ENCODE measurements at regions not wholly inside any gene's neighbourhood (a gene's known extent, or its start where the extent isn't known, plus 50 kb on each side); places are given as distances from the start of the nearest gene placed in this dataset.

DNA sequence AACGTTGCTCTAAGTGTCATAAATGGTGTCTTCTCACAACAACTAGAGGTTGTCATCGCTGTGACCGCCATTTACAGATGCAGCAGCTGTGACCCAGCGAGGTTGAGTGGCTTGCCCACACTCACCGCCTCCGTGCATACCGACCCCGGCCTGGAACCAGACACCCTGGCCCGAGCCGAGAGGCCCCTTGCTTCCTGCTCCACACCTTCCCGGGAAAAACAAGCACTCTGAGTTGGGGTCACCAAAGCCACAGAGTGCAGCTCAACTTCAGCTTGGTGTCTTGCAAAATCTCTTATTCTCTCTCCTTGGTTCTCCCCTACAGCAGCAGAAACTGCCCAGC, 115.7 kb upstream of the PPP2R2D start:
- no peaks in the 10 kb centered on the region for H3K36me3 ChIP-seq (ENCODE audit: low read depth, missing control alignments)
- intact Hi-C loops (cut with DNase I; ENCODE audit: low total_unique reads), result no loop called here
- H3K27ac ChIP-seq, result no peak overlapping the region
- H3K4me3 ChIP-seq, result no peak overlapping the region
- DNase-seq, result no peak
- 86 to 87% methylated on average over 11 of the region's 11 CpGs for WGBS, 2 donors
- no peaks in the 10 kb centered on the region for H3K27me3 ChIP-seq
- no peaks in the 10 kb centered on the region for H3K9me3 ChIP-seq
- TF ChIP-seq POLR2A (IDR thresholded peaks at IDR 0.05), result no peak
- TF ChIP-seq, protein P1, sequence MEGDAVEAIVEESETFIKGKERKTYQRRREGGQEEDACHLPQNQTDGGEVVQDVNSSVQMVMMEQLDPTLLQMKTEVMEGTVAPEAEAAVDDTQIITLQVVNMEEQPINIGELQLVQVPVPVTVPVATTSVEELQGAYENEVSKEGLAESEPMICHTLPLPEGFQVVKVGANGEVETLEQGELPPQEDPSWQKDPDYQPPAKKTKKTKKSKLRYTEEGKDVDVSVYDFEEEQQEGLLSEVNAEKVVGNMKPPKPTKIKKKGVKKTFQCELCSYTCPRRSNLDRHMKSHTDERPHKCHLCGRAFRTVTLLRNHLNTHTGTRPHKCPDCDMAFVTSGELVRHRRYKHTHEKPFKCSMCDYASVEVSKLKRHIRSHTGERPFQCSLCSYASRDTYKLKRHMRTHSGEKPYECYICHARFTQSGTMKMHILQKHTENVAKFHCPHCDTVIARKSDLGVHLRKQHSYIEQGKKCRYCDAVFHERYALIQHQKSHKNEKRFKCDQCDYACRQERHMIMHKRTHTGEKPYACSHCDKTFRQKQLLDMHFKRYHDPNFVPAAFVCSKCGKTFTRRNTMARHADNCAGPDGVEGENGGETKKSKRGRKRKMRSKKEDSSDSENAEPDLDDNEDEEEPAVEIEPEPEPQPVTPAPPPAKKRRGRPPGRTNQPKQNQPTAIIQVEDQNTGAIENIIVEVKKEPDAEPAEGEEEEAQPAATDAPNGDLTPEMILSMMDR (IDR thresholded peaks at IDR 0.05), result no peak
- H3K4me1 ChIP-seq, result no peaks in the 10 kb centered on the region

DNA sequence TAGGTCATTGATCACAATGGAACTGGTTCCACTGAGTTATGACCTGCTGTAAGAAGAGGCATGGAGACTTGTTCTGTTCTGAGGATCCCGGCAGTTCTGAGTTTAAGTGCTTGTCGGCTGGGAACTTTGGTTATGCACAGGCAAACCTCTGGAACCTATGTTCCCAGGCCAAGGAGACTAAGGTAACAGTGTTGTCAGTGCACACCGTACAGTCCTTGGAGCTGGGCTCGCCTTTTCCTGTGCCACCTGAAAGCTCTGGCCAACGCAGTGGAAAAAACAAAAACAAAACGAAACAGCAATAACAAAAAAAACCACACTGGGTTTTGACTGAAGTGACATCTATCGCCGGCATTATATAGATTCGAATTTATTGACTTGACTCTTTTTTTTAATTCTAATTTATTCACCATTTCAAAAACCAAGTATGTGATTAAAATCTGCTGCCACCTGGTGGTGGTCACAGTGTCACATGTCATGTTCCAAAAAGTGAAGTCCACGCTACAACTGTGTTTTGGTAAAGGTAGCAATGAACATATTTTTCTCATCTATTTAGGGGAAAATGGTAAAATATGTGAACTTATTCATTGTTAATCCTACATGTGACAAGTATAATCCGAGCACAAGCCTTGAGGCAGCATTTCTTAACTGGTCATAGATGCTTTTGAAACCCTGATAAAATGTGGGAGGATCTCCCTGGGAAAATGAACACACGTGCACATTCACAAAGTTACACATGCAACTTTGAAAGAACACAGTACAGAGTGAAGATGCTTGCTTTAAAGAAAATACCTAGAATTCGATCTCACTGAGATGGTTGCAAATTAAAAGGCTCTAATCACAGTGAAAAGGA, 113.8 kb upstream of the PPP2R2D start:
- intact Hi-C loops (cut with DNase I; ENCODE audit: low total_unique reads), result no loop called here
- peak; percentile 69 for DNase-seq
- WGBS, 2 donors, result 59 to 62% methylated on average over 13 of the region's 13 CpGs
- no peaks in the 10 kb centered on the region for H3K9me3 ChIP-seq
- no peaks in the 10 kb centered on the region for H3K27me3 ChIP-seq
- H3K4me1 ChIP-seq, result no peaks in the 10 kb centered on the region
- H3K36me3 ChIP-seq (ENCODE audit: low read depth, missing control alignments), result no peaks in the 10 kb centered on the region
- H3K4me3 ChIP-seq, result no peak overlapping the region
- no peak for TF ChIP-seq POLR2A (IDR thresholded peaks at IDR 0.05)
- TF ChIP-seq, protein P1 (IDR thresholded peaks at IDR 0.05), result peak; percentile 85 to 88 (median 86)
- H3K27ac ChIP-seq, result no peak overlapping the region

DNA sequence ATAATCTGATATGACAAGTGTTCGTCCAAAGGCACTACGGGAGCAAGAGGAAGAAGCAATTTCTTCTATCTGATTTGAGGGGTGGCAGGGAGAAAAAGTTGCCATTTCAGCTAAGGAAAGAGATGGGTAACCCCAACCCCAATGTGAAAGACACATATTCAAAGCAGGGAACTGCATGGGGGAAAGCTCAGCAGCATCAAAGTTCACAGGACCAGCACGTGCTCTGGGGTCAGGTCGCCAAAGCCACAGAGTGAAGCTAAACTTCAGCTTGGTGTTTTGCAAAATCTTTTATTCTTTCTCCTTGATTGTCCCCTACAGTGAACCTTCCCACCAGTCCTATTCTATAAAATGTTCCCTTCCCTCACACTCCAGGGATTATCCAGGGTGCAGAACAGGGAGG, 112.8 kb upstream of the PPP2R2D start:
- Histone ChIP-seq H3K27ac (no peak overlapping the region), H3K9me3 (no peaks in the 10 kb centered on the region), H3K4me3 (no peak overlapping the region), H3K27me3 (no peaks in the 10 kb centered on the region), H3K36me3 (ENCODE audit: low read depth, missing control alignments) (no peaks in the 10 kb centered on the region), H3K4me1 (no peaks in the 10 kb centered on the region)
- intact Hi-C loops (cut with DNase I; ENCODE audit: low total_unique reads), result no loop called here
- TF ChIP-seq, protein P1 (IDR thresholded peaks at IDR 0.05), result no peak
- TF ChIP-seq POLR2A (IDR thresholded peaks at IDR 0.05), result no peak
- no peak for DNase-seq
- 85 to 89% methylated on average over 4 of the region's 4 CpGs for WGBS, 2 donors

DNA sequence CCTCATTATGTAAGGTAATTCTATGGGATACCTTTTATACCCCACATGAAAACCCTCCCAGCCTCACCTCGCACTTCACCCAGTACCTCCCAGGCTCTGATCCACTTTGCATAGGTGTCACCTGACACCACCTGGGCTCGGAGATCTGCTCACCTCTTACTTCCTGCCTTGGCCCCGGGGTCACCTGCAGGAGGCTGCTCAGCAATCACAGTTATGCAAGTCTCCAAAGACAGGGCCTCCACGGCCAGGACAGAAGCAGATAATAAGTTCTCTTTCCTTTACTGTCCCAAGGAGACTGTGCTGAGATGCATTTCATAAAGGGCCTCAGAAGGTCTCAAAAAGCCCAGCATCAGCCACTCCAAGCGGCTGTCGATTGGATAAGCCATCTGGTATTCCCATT, 112.4 kb upstream of the PPP2R2D start:
- 51 to 70% methylated on average over 6 of the region's 6 CpGs for WGBS, 2 donors
- no peak for DNase-seq
- no peaks in the 10 kb centered on the region for H3K36me3 ChIP-seq (ENCODE audit: low read depth, missing control alignments)
- TF ChIP-seq POLR2A (IDR thresholded peaks at IDR 0.05), result no peak
- TF ChIP-seq, protein P1 (IDR thresholded peaks at IDR 0.05), result no peak
- H3K27me3 ChIP-seq, result no peaks in the 10 kb centered on the region
- H3K4me3 ChIP-seq, result no peak overlapping the region
- no peaks in the 10 kb centered on the region for H3K9me3 ChIP-seq
- intact Hi-C loops (cut with DNase I; ENCODE audit: low total_unique reads), result no loop called here
- H3K4me1 ChIP-seq, result no peaks in the 10 kb centered on the region
- H3K27ac ChIP-seq, result no peak overlapping the region

DNA sequence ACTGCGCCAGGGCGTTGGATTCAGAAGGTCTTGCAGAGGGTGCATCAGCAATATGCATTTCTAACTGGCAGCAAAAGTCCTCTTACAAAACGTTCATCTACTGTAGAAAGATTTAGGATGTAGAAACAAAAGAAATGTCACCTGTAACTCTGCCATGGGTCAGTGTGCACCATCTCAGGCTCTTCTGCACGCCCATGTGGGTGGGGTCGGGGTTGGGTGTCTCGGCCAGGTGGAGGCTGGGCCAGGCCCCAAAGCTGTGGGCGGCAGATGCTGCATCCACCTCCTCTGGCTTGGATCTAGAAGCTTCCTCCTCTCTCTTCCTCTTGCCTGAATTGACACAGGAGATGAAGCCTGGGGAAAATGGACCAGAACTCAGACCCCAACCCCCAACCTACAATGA, 111.3 kb upstream of the PPP2R2D start:
- no peaks in the 10 kb centered on the region for H3K9me3 ChIP-seq
- DNase-seq, result no peak
- H3K27ac ChIP-seq, result no peak overlapping the region
- H3K27me3 ChIP-seq, result no peaks in the 10 kb centered on the region
- no peaks in the 10 kb centered on the region for H3K36me3 ChIP-seq (ENCODE audit: low read depth, missing control alignments)
- no peaks in the 10 kb centered on the region for H3K4me1 ChIP-seq
- 84 to 90% methylated on average over 7 of the region's 7 CpGs for WGBS, 2 donors
- TF ChIP-seq POLR2A (IDR thresholded peaks at IDR 0.05), result no peak
- TF ChIP-seq, protein P1 (IDR thresholded peaks at IDR 0.05), result no peak
- no peak overlapping the region for H3K4me3 ChIP-seq
- intact Hi-C loops (cut with DNase I; ENCODE audit: low total_unique reads), result no loop called here

Data from testis (tissue), 2 donors.